SH-SY5Y (cell line): ENCODE measurements at regions not wholly inside any gene's neighbourhood (a gene's known extent, or its start where the extent isn't known, plus 50 kb on each side); places are given as distances from the start of the nearest gene placed in this dataset.

Source experiments
- GATA2 ChIP-seq: IDR thresholded peaks from 2 replicates; pipeline ENCODE4 v1.6.1; 2011; ENCODE audit warnings: mild to moderate bottlenecking, low read depth, low read length
- GATA3 ChIP-seq: IDR thresholded peaks from 2 replicates; pipeline ENCODE4 v1.6.1; 2011; ENCODE audit warnings: low read depth, mild to moderate bottlenecking, low read length, moderate library complexity

DNA sequence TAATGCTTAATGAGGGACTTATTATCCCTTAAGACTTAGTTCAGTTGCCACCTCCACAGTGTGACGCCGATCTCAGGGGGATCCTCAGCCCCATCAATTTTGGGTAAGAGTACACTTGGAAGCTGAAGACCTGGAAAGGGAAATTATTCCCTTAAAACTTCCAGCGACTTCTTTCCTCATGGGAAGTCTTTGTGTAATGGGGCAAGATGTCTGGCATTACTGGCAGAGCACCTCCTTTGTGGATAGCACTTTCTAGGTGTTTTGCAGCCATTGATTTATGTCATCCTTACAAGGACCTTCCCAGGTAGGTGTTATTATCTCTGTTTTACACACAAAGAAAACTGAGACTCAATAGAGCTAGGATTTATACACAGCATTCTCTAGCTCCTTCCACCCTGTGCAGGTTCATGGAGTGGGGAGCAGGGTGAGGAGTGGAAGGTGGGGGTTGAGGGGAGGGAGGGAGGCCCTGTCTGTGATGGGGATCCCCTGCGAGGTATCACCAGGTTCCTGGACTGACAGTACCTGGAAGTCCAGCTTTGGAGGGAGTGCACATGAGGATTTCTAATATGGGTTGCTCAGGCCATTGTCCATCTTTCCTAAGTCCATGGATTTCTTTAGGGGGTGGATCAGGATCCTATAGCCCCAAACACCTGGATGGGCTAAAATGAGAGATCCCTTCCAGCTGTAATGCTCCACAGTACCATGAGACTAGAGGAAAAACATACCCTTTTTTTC, 79.4 kb downstream of the MYCN start:
- no peak for TF ChIP-seq GATA3
- TF ChIP-seq GATA2 = no peak
